Stimulated activated CD8-positive, alpha-beta memory T cell treated with anti-CD3 and anti-CD28 coated beads, Interleukin-12 subunit alpha, Interleukin-12 subunit beta, amount 100 ng/mL, for 4 hours (primary cell): ENCODE measurements at regions not wholly inside any gene's neighbourhood (a gene's known extent, or its start where the extent isn't known, plus 50 kb on each side); places are given as distances from the start of the nearest gene placed in this dataset.

ENCODE experiments used
- DNase-seq: peaks from one replicate; pipeline ENCODE4 v3.0.0-alpha.2; 2020; ENCODE audit warnings: low read depth

DNA sequence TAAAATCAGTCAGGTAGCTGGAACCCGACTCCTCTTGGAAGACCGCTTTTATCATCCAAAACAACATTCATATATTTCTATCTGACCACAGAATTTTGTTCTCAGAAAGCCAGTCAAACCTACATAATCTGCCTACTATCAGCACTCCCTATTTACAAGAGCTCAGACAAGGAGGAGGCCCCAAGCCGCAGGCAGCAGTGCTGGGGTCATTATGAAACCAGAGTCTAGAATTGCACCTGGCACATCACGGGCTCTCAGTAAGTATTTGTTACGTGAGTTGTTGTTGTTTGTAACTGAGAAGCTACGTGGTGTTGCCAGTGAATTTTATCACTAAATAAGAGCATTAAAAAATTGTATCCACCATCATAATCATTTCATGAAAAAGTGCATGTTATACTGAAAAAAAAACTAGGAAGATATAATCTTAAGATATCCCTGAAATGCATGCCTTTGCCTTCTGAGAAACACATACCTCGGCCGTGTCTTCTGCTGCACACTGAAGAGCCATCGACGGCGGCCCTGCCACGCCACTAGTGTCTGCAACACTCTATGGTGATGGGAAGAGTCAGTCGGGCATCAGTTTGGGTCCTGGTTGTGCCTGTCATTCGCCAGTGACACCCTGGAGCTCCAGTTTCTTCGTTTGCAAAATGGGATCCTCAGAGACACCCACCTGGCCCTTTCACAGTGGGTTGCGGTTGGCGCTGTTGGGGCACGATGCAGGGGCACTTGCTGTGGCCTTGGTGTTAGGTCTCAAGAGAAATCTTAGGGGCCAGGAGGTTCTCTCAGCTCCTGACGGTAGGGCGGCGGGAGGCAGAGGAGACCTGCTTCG lies 505.9 kb downstream of the EIPR1 start:
- DNase-seq = no peak

DNA sequence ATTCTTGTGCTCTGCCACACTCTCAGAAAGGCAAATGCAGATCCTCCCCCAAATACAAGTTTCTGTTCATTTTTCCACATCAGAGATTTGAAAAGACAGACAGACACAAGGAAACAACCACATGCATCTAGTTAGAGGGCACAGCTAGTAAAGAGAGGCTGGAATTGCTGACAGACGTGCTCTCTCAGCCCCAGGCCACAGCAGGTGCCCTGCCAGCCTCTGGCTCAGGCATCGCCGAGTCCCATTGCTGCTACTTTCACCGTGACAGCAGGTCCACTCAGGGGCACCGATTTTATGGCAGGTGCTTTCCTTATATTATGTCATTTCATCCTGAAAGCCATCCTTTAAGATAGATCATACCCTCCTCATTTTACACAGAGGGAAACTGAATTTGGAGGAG lies 507.5 kb downstream of the EIPR1 start:
- no peak for DNase-seq

DNA sequence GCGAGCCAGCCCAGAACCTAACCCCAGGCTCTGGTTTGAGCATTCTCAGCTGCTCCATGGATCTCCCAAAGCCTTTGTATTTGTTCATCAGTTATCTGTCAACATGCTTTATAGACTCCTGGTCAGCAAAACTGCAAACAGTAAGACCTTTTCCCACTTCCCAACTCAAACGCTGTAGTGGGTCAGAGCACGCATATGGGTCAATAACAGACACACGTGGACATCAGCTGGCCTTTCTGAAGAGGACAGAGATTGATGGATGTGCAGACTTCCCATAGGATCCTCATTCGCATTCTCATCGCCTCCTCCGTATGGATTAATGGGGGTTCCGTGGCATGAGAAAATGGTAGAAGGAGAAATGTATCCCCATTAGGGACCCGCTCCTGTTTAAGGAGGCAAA lies 508.1 kb downstream of the EIPR1 start:
- DNase-seq = no peak

DNA sequence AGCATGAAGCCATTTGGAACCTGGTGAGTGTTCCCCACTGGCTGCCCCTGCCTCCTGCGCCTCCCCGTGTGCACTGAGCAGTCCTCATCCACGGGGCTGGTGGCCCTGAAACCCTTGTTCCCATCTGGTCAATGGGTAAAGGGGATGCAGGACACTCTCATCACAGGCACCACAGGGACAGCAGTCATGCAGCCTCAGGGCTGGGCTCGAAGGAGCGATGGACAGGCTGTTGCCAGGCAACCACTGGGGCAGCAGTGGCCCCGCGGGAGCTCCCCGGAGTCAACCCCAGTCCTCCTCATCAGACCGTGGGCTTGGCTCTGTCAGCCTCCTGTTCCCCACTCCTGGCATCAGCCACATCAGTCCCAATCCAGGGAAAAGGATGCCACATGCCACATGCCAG lies 509.5 kb downstream of the EIPR1 start:
- no peak for DNase-seq

DNA sequence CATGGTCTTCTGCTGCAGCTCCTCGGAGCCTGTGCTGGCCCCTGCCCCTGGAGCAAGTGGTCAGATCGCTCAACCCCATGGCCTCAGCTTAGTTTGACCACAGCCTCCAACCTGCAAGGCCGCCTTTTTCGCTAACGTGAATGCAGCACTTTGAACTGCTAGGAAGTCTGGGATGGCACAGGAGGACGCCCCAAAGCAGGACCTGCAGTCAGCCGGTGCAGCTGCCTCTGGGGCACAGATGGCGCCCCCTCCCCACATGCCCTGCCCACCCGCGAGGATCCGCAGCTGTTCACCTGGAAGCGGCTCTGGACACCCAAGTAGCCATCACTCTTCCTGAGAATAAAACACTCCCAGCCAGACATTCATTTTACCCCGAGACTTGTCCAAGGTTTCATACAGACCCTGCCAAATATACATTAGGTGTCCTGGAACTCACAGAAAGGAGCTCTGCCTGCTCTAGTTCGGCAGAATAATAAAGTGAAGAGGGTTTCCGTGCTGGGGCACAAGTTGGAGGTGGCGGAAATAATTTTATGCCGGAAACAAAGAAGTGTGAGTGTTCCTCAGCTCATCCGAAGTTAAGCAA lies 510.1 kb downstream of the EIPR1 start:
- no peak for DNase-seq

DNA sequence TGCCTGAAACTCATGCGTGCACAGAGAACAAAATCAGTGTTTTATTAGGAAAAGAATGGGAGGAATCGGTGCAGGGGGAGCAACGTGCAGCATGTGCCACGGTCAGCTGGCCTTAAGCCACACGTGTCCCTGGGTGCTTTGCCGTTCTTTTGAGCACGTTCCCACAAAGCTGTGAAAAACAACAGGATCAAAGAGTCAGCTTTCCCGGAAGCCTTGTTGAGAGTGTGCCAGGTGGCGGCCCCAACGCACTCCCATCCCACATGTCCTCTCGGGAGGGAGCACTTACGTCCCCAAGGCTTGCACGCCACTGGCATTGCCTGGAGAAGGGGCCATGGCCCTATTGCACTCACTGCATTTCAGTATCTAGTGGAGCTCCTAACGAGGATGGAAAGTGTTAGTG lies 511.2 kb downstream of the EIPR1 start:
- no peak for DNase-seq

DNA sequence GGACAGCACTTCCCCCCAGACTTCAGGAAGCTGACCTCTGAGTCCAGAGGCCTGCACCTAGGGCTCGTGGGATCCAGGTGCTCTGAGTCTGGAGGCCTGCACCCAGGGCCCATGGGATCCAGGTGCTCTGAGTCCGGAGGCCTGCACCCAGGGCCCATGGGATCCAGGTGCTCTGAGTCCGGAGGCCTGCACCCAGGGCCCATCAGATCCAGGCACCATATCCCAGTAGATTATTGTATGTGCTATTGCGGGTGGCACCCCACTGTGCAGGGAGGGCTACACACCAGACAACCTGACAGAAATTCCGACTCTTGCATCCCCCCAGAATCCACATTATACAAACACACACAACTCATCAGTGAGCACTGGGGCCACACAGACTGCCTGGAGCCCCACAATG lies 515.2 kb downstream of the EIPR1 start:
- DNase-seq = no peak

DNA sequence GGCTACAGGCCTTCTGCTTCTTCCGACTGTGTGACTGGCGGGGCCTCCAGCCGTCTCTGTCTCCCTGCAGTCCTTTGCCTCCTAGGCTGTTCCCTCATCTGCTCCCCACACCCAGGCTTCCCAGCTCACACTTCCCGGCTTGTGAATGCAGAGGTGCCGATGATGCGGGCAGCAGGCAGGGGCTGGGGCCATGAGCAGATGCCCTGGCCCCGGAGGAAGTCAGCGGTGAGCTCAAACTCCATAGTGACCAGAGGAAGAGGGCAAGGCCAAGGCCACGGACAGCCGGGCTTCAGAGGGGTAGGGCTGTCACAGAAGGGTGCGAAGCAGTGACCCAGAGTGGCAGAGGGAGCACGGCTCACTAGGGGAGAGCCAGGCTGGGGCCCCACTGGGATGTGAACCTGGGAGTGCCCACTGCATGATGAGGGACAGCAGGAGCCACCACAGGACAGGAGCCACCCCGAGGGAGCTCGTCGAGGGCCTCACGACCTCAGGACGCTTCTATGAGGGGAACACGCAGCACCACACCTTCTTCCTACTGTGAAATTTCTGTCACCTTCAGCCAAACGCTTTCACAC lies 515.9 kb downstream of the EIPR1 start:
- no peak for DNase-seq

DNA sequence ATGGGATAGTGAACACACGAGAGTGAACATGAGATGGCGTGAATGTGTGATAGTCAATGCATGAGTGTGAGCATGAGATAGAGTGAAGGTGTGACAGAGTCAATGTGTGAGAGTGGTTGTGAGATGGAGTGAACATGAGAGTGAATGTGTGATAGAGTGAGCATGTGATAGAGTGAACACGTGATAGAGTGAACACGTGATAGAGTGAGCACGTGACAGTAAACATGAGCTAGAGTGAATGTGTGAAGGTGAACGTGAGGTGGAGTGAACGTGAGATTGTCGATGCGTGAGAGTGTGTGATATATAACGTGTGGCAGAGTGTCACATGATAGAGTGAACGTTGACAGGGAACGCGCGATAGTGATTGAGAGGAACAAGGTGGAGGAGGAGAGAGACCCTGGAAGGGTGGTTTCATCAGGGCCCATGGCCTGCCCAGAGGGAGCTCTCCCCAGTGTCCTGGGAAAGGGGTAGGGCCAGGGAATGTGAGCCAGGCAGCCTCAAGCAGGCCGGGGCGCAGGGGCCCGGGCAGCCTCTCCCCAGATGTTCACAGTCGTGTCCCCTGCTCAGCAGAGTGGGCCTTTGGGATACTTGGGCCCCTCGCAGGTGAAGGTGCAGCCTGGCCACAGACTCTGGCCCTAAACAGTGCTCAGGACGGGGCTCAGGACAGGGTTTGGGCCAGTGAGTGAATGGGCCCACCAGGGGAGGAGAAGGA lies 516.9 kb downstream of the EIPR1 start:
- no peak for DNase-seq

DNA sequence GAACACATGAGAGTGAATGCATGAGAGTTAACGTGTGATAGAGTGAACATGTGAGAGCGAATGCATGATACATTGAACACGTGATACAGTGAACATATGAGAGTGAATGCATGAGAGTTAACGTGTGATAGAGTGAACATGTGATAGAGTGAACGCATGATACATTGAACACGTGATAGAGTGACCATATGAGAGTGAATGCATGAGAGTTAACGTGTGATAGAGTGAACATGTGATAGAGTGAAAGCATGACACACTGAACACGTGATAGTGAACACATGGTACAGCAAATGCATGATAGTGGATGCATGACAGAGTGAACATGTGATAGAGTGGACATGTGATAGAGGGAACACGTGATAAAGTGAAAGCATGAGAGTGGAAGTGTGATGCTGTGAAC lies 517.9 kb downstream of the EIPR1 start:
- DNase-seq = no peak

DNA sequence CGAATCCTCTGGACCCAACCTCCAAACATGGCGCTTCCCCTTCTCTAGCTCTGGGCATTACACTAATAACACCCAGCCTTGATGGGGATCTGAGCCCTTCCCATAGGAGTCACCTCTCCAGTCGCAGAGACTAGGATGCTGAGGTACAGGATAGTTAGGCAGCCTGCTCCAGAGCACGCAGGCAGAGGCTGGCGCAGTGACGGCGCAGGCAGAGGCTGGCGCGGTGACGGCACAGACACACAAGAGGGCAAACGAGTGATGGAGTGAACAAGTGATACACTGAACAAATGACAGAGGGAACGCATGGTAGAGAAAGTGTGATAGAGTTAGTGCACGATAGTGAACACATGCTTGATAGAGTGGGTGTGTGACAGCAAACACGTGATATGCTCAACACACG lies 518.5 kb downstream of the EIPR1 start:
- DNase-seq = no peak

DNA sequence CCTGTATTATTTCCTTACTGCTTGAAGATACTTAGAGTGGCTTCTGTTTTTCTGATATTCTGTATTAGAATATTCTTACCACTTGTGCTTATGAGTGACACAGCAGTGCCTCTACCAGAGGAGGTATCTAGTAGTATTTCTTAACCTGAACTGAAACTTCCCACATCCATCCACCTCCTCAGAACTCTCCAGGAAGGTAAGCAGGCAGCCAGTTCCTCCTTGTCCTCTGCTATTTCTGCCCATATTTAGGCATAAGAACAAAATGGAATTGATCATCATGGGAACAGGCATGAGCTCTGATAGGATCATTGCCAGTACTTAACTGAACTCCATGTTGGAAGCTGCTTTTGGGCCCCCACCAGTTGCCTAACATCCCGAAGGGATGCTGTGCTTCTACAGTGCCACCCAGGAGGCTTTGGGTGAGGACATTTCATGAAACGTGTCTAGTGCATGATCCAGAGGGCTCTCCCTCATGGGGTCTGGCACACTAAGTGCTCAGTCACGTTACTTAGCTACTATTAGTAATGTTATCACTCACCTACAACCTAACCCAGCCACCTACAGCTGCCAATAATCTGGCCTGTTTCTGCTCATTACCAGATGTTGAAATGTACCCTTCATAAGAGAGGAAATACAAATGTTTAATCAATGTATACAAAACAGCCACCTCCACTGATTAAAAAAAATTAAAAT lies 520.7 kb downstream of the EIPR1 start:
- no peak for DNase-seq

DNA sequence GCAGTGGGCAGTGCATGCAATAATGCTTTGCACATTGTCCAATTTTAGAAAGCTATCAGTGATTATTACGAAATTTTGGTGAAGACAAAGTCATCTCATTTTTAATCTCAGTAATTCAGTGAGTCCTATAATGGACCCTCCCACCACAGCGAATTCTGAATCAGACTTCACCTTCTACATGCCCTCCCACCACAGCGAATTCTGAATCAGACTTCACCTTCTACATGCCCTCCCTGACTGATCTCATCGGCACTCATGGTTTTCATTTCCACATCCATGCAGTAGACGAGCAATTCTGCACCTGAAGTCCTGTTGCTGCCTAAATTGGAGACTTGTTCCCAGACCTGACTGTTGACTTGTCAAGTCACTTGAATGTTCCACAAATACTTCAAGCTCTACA lies 522.3 kb downstream of the EIPR1 start:
- no peak for DNase-seq

DNA sequence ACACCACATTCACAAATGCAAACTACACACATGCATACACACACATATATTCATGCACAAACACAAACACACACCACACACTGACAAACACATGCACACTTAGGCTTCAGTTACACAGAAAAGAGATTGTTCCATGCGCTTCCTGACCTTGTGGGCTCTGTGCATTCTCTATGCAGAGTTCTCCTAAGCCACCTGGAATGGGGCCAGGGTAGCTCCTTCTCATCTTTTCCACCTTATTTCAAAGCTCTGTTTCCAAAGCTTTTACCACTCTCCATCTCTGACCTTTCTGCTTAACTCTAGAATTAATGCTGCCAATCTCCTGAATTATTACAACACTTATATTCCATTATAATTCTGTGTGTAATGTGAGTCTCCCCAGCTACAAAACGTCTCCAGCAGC lies 522.3 kb upstream of the MYT1L start:
- DNase-seq = no peak

DNA sequence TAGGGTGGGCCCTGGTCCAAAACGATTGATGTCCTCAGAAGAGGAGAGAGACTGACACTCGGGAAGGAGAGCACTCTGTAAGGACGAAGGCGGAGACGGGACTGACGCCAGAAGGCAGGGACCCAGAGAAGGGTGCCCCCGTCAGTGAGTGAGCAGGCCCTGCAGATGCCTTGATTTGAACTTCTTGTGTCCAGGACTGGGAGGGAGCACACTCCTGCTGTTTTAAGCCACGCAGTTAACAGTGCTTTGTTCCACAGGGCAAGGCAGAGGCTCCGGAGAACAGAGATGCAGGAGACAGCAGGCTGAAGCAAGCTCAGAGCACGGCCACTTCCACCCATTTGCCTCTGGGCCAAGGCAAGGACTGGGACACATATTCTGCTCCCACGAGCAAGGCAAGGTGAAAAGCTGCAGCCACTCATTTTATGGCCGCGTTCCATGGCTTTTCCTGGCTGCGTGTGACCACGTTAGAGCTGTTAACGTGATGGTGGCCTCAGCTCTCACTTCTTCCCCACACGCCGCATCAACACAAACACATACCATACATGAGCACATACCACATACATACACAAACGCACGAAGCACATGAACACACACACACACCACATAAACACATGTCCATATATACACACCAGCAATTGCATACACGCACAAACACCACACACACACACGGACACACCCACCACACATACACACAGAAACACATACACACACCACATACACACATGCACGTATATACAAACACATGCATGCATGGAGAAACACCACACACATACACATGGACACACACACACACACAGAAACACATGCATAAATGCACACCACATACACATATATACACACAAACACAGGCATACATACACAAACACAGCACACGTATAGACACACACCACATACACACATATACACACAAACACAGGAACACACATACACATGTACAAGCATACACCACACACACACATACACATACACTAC lies 521.0 kb upstream of the MYT1L start:
- no peak for DNase-seq

DNA sequence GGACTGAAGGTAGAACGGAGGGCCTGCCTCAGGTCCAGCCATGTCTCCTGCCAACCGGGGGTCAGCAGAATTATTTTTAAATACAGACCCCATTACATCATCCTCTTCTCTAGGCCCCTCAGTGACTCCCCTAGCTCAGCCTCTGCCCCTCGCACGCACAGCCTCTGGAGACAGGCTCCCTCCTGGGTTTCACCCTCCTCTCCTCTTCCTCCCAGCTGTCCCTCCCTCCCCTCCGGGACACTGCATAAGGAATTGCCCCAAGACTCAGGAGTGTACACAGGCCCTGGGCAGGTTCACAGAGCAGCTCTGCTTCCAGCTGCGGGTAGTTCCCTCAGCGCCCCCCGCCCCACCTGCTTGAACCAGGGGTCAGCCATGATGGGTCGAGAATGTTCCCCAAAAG lies 520.2 kb upstream of the MYT1L start:
- no peak for DNase-seq

DNA sequence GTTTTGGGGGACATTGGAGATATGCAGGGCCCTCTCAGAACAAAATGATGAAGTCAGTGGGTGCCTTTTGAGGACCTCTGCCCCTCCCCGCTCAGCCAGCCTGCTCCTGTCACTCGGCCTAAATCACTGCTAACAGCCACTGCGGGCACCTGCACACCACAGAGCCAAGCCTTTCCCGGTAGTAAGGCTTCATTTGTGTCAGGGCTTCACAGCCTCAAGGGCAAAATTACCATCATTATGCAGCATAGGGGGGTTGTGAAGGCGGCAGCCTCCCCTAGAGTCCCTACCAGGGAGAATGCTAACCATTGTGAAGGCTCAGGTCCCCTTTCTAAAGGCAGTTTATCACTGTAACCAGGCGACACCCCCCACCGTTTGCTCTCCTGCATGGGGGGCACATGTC lies 519.8 kb upstream of the MYT1L start:
- no peak for DNase-seq

DNA sequence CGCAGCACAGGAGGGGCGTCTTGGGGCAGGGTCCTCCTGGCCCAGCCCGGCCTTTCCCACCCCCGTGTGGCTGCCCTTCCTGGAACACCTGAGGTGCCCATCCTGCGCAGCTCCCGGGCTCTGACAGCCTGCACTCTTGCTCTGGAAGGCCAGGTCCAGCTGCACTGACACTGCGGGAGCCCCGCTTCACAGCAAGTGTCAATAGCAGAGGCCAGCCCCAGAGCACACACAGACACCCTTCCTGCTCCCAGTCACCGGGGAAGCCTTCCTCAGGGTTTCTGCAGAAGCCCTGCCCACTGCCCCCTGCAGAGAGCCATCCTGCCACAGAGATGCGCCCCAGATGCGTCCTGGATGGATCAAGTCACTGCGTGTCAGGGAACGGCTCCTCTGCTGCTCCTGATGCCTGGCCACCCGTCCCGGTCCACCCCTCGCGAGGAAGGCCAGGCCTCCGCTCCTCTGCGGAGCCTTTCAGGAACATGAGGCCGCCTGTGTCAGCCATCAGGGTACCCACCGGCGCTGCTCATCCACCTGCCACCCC lies 519.2 kb upstream of the MYT1L start:
- no peak for DNase-seq

DNA sequence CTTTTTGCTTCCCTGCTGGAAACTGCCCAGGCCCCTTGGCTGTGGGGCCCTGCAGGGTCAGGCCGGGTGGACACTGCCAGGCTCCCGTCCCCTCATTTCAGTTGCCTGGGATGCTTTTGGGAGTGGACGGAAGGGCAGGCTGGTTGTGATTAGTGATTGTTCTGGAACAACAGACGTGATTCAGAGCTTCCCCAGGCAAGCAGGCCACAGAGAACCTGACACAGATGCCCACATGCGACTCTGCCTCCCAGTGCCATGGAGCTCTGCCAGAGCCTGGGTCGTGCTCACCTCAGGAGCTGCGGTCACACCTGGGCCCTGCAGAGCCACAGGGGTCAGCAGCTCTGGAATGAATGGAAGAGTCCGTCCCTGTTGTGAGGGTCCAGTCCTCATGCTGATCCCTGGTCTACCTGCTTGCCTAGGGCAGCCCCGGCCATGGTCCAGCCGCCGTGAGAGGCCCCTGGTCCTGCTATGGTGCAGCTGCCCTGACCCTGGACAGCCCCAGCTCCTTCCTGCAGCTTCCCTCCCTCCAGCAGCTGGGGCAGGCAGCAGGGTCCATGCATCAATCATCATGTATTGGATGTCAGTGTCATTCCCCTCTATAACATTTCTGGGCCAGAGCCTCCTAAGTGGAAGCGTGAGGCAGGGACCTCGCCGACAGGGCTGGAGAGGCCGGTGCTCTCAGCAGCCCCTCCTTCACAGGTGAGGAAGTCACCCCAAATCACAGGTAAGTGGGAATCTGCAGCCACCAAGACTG lies 518.6 kb upstream of the MYT1L start:
- DNase-seq = no peak

DNA sequence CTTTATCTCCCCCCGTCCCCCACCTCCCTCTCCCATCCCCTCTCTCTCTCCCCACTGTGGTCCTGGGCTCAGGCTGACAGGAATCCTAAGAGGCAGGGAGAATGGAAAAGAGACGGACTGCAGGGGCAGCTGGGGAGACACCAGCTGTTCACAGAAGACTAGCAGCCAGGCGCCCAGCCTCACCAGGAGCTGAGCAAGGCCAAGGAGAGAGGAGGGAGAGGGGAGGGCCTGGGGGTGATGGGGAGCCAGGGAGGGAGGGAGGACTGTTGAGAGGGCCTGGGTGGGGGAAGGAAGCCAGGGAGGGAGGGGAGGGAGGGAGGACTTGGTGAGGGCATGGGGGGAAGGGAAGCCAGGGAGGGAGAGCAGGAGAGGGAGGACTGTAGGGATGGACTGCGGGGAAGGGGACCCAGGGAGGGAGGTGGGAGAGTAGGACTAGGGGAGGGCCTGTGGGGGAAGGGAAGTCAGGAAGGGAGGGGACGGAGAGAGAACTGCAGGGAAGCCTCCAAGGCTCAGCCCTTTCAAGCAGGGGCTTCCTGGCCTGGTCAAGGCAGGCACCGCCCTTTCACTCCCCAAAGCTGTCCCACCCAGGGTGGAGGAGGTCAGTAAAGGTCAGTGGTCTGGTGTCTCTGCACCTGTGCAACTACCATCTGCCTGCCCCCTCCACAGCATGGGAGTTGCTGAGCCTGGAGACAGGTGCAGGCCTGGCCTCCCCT lies 517.7 kb upstream of the MYT1L start:
- no peak for DNase-seq
